ENCODE measurements at regions not wholly inside any gene's neighbourhood (a gene's known extent, or its start where the extent isn't known, plus 50 kb on each side); places are given as distances from the start of the nearest gene placed in this dataset.
"Not testable (repeated sequence)": the region's sequence is repeated elsewhere in the genome, so short reads cannot be mapped to it uniquely, and the experiment has no call there.

DNA sequence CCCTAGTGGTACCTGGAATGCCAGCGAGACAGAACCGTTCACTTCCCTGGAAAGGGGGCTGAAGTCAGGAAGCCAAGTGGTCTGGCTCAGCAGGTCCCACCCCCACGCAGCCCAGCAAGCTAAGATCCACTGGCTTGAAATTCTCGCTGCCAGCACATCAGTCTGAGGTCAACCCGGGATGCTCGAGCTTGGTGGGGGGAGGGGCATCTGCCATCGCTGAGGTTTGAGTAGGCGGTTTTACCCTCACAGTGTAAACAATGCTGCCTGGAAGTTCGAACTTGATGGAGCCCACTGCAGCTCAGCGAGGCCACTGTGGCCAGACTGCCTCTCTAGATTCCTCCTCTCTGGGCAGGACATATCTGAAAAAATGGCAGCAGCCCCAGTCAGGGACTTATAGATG, 464.7 kb upstream of the TOM1L1 start:
- DNase-seq (ENCODE audit: low read depth, low spot score) = no peak

DNA sequence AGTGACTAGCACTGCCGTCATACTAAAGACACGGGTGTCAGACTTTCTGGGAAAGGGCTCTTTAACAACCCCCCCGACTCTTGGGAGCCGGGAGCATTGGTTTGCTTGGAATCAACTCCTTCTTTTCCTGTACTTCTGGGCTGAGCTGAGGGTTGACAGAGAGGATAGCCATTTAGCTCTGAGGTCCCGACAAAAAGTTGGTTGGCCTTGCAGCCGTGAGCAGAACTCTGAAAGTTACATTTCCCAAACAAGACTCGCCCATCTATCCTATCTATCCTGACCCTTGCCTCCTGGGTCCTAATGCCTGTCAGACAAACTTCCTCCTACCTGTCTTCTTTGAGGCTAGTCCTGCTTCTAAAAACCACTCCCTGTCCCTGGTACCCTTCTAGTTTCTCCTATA, 460.8 kb upstream of the TOM1L1 start:
- no peak overlapping the region for H3K4me3 ChIP-seq (ENCODE audit: low read length)
- DNase-seq (ENCODE audit: low read depth, low spot score) = no peak

More for the DNA sequence above, 464.7 kb upstream of the TOM1L1 start:
- H3K4me3 ChIP-seq (ENCODE audit: low read length) = no peak overlapping the region

DNA sequence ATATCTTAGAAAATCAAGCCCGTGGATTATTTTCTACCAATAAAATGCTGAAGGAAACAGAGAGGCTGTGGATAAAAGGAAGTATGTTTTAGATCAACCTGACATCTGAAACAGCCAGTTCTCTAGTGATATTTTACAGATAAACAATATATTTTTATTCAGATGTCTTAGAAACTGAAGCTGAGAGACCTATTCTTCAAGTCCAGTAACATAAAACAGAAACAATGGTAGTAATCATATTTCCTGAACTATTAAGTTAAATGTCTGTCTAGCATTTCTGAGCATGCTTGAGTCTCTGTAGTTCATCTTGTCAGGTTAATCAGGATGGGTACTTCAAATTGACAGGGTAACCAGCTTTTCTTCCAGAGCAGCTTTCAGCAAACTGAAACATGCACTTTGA, 449.6 kb upstream of the TOM1L1 start:
- DNase-seq (ENCODE audit: low read depth, low spot score) = no peak
- H3K4me3 ChIP-seq (ENCODE audit: low read length) = no peak overlapping the region

DNA sequence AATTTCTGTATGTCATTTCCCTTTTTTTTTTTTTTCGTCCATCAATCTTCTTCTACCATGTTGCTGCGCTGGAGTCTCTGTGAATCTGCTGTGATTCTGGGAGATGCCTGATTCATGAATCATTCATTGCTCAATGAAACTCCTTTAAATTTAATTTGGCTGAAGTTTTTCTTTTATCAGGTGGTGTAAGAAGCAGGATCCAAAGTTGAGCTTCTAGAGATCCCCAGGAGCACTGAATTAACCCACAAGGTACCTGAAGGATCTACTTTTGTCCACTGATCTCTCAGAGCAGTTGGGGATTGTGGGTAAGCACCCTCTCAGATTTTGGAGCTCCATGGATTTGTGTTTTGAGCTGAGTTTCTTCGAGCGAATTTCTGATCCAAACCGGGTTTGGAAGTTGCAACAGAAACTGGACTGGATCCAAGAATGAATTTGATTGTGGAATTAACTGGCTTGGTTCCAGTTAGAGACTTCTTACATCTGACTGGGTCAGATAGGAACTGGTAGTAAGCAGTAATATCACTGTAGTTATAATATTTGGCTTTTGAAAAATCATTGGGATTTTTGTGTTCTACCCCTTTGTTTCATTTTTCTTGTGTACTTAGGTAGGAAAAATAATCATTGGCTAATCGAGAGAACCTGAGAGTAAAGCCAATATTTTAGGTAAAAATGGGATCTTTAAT, 447.8 kb upstream of the TOM1L1 start:
- no peak overlapping the region for H3K4me3 ChIP-seq (ENCODE audit: low read length)
- DNase-seq (ENCODE audit: low read depth, low spot score) = no peak

DNA sequence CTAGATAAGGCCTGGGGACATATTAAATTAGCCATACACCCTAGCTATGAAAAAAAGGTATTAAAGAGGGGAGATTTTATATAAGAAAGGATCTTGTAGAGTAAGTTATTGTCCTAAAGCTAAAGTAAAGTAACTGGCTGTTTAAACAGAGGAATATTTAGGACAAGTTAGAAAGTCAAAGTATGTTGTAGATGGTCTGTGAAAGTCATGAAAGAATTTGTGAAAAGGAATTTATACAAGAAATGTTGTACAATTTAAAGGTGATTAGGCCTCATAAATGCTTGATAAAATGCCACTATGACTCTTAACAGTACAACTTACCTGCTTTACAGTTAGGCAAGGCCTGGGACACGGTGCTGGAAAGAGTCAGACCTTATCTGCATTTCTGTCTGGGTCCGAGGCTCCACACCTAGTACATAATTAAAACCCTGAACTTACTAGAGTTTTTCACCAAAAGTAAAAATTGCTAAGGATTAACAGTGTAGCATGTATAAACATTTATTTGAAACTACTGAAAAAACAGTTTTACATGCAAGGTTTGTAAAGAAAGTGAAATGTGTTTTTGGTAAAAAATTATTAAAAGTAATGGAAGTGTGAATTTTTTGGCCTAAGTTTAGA, 445.3 kb upstream of the TOM1L1 start:
- DNase-seq (ENCODE audit: low read depth, low spot score) = no peak
- no peak overlapping the region for H3K4me3 ChIP-seq (ENCODE audit: low read length)

DNA sequence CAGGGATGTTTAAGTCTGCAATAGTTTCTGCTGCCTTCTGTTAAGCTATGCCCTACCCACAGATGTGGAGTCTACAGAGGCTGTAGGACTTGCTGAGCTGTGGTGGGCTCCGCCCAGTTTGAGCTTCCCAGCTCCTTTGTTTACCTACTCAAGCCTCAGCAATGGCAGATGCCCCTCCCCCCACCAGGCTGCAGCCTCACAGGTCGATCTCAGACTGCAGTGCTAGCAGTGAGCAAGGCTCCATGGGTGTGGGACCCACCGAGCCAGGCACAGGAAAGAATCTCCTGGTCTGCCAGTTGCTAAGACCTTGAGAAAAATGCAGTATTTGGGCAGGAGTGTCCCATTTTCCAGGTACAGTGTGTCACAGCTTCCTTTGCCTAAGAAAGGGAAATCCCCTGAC, 435.2 kb upstream of the TOM1L1 start:
- not testable (repeated sequence) for H3K4me3 ChIP-seq (ENCODE audit: low read length); DNase-seq (ENCODE audit: low read depth, low spot score)

DNA sequence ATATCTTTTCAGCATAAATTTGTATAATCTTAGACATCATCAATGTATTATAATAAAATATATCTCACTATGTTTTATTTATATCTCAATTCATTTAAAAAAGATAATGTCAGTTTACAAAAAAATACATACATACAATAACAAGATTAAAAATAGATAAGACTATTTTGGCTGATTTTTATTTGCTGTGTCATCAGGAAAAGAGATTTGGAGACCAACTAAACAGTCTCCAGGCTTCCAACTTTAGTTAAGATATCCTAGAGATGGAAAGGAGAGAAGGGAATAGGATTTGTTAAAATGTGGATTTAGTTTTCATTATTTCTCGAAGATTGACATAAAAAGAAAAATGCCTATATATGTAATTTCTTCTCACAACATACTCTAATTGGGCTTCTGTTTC, 433.8 kb upstream of the TOM1L1 start:
- no peak overlapping the region for H3K4me3 ChIP-seq (ENCODE audit: low read length)
- DNase-seq (ENCODE audit: low read depth, low spot score) = no peak

DNA sequence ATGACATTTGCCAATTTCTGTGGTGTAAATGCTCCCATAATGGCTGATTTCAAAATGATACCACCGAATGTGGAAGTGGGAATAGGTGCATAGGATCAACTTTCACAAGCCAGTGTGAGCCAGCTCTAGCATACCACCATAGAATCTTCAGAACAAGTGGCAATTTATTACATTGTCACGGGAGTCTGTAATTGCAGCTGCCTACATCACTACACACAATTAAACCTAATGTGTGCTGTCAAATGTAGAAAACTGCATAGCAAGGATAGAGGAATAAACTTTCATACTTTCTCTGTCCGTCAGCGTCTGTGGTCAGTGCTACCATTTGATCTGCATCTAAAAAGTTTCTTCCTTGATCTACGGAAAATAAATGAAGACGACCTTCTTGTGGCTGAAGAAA, 417.8 kb upstream of the TOM1L1 start:
- no peak overlapping the region for H3K4me3 ChIP-seq (ENCODE audit: low read length)
- DNase-seq (ENCODE audit: low read depth, low spot score) = no peak

DNA sequence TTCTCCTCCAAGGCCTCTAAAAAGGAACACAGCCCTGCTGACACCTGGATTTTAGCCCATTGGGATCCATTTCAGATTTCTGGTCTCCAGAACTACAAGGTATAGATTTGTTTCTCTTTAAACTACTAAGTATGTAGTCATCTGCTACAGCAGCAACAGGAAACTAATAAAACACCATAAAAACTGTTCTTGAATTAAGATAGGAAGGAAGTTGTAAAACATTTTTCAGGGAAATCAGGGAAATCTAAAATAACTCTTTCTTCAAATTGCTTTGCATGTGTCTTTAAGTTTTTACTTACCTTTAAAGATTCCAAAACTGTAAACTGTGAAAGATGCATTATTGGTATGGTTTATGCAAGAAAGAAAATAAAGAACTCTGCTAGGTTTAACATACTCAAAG, 407.0 kb upstream of the TOM1L1 start:
- no peak for DNase-seq (ENCODE audit: low read depth, low spot score)
- no peak overlapping the region for H3K4me3 ChIP-seq (ENCODE audit: low read length)

DNA sequence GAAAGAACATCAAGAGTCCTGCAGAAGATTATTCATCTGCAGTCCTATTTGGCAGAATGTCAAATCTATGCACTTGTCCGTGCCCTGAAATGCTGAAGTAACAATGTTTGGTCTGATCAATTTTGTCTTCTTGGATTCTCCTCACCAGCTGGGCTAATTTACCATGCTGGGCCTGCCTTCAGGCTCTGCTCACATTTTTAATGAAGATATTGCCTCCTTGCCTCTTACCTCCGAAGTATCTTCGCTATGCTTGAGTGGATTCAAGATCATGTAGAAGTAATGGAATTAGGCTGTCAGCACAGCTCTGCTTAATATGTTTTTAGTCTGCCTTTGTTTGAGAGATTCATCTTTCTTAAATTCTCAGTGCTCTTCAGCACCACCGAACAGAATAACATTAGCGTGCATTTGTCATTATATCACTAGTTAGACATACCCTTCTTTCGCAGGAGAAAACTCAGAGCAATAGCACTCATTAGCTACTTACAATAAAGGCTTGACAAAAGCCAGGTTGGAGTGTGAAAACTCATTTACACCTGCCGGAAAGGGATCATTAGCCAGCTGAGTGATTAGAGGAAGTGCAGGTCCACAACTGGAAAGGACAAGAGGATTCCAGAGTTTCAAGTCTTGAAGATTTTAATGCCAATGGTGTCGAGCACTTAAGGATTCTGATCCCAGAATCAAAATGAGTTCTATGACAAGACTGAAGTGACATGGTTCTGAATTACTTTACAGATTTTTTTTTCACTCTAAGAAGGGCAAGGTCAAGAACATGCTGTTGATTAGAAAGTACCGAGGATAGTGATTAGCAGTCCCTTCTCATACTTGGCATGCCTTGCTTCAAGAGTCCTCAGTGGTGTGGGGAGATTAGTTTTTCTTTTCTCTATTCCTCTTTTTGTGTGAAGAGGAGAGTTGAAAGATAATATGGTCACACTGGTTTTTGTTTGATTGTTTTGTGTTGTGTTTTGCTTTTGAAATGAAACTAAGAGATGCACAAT, 405.6 kb upstream of the TOM1L1 start:
- H3K4me3 ChIP-seq (ENCODE audit: low read length) = no peak overlapping the region
- DNase-seq (ENCODE audit: low read depth, low spot score) = no peak

DNA sequence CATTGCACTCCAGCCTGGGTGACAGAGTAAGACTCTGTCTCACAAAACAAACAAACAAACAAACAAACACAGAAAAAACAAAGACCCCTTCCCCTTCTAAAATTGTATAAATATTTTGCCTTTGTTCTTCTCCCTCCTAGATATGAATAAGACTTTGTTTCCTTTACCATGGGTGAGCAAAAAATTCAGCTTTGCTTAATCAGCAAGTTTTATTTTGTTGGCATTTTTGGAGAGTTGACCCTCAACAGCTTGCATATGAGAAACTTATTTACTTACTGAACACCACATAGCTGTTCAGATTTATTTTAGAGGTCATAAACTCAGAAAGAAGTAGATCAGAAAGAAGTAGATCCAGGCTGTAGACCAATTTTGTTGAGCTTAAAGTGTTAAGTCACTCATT, 395.2 kb upstream of the TOM1L1 start:
- no peak overlapping the region for H3K4me3 ChIP-seq (ENCODE audit: low read length)
- DNase-seq (ENCODE audit: low read depth, low spot score) = no peak

DNA sequence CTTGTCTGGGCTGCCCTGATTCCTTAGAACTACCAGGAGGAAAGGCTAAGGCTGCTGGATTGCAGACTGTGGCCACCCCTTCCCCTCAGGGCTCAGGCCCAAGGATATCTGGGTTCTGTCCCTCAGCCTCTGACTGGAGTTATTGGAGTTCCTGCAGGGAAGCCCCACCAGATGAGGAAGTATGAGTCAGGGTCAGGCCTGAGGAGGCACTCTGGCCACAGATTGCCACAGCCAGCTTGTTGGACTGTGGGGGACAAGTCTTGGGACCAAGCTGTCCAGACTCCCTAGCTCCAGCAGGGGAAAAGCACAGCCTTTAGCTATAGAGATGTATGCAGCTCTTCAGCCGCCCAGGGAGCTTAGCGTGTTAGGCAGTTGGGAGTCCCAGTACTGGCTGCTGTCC, 381.9 kb upstream of the TOM1L1 start:
- no peak for DNase-seq (ENCODE audit: low read depth, low spot score)
- H3K4me3 ChIP-seq (ENCODE audit: low read length) = no peak overlapping the region

DNA sequence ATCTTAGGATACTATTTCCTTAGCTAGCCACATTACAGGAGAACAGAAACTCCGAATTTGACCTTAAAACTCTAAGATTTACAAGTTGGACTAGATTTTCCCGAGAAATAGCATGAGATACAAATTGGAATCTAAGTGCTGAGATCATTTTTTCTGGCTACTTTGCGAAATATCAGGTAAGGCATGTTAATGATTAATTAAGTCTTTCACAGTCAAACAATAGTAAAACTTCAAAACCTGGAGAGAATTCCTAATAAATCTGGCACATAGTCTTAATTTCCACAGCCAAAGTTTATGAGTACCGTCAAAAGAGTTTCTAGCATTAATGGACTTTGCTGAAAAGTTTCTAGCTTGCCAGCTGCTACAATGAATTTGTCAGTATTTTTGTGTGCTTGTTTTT, 379.5 kb upstream of the TOM1L1 start:
- DNase-seq (ENCODE audit: low read depth, low spot score) = no peak
- H3K4me3 ChIP-seq (ENCODE audit: low read length) = no peak overlapping the region

DNA sequence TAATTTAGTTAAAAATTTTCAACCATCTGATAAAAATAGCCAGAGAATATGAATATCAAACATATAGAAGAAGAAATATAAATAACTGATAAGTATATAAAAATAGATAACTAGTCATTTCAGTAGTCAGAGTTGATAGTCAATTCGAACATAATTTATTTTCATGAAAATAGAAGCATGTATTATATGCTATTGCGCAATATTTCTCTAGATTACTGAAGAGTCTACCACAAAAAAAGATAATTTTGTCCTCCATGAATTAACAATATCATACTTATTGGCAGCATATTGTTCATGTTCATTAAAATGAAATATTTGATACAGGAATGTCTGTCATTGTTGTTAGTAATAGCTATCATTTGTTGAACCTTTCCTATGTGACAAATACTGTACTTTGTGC, 376.2 kb upstream of the TOM1L1 start:
- DNase-seq (ENCODE audit: low read depth, low spot score) = no peak
- H3K4me3 ChIP-seq (ENCODE audit: low read length) = no peak overlapping the region

DNA sequence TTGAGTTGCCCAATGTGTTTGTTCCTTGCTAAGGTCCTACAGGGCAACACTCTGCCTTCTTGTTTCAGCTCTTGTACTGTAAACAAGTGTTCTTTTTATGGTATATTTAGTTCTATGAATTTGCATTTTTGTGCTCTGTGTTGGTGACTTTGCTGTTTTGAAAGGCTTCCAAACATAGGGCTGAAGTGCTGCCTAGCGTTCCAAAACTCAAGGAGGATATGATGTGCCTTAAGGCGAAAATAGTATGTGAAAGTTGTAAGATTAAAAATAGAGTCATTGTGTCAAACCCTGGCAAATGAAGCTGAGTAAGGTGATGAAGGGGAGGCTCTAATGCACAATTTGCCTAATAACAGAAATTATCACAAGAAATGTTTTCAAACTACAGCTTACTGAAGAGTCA, 372.7 kb upstream of the TOM1L1 start:
- H3K4me3 ChIP-seq (ENCODE audit: low read length) = no peak overlapping the region
- DNase-seq (ENCODE audit: low read depth, low spot score) = no peak

DNA sequence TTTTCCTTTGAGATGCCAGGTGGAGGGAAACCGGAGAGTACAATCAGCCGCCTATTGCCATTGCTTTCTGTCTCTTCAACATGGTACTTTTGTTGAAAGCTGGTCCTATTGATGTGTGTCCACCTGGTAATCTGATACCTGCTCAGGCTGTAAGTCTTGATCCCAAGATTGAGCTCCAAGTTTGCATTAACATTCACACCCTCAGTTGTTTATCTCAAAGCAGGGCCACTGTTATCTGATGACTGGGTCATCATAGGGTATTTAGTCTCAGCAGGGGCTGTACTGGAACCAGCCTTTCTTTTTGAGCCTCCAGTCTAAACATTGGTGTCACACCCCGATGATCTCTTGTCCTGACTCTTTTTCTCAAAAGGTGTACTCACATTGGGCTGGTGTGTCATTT, 370.3 kb upstream of the TOM1L1 start:
- no peak overlapping the region for H3K4me3 ChIP-seq (ENCODE audit: low read length)
- DNase-seq (ENCODE audit: low read depth, low spot score) = no peak

DNA sequence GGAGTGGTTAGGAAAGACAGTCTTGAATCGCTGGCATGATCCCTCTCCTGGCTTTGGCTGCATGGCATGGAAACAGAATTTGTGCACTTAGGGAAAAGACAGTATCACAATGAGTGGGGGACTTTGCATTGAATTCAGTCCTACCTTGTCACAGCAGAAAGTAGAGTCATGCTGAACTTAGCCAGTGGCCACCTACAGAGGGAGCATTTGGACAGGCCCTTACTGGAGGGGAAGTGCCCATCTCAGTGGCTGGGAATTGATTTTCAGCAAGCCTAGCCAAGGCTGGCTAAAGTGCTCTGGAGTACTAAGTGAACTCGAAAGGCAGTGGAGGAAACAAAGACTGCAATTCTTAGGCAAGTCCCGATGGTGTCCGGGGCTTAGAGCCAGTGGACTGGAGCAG, 364.3 kb upstream of the TOM1L1 start:
- DNase-seq (ENCODE audit: low read depth, low spot score) = no peak
- no peak overlapping the region for H3K4me3 ChIP-seq (ENCODE audit: low read length)

DNA sequence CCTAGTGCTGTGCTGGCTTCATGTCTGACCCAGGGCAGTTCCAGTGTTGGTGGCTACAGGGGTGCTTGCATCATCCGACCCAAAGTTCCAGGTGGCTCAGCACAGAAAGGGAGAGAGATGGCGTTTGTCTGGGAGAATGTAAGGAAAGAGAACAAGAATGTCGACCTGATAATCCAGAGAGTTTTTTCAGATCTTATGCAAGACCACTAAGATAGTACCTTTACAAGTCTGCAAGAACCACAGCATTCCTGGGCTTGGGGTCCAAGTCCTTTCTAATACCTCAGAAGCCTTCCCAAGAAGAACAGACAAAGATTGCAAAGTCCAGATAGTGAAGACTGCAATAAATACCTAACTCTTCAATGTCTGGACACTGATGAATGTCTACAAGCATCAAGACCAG, 363.0 kb upstream of the TOM1L1 start:
- DNase-seq (ENCODE audit: low read depth, low spot score) = no peak
- H3K4me3 ChIP-seq (ENCODE audit: low read length) = no peak overlapping the region

DNA sequence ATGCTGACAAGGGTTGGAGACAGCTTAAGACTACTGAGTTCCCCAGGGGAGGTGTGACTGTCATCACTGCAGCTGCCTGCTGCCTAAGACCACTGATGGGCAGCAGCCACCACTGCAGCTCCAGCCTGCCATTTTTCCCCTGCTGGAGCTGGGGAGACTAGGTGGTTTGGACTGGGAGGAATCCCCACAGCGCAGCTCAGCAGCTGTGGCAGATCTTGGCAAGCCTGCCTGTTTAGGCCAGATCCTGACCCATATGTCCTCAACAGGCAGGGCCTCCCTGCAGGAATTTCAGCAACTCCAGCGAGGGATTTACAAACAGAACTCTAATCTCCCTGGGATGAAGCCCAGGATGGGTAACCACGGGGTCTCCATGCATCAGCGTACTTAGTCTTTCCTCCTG, 356.4 kb upstream of the TOM1L1 start:
- no peak overlapping the region for H3K4me3 ChIP-seq (ENCODE audit: low read length)
- DNase-seq (ENCODE audit: low read depth, low spot score) = no peak

DNA sequence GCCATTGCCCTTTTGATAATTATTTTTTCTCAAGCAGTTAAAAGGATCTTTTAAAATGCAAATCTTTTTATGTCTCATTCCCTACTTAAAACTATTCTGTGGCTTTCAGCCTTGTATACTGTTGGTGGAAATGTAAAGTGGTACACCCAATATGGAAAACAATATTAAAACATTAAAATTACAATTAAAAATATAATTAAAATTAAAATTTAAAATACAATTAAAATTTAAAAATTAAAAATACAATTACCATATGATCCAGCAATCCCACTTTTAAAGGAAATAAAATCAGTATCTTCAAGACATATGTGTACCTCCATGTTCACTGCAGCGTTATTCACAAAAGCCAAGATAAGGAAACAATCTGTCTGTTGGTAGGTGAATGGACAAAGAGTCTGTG, 340.8 kb upstream of the TOM1L1 start:
- DNase-seq (ENCODE audit: low read depth, low spot score) = no peak
- H3K4me3 ChIP-seq (ENCODE audit: low read length) = no peak overlapping the region
